ENCODE measurements at regions not wholly inside any gene's neighbourhood (a gene's known extent, or its start where the extent isn't known, plus 50 kb on each side); places are given as distances from the start of the nearest gene placed in this dataset.

DNA sequence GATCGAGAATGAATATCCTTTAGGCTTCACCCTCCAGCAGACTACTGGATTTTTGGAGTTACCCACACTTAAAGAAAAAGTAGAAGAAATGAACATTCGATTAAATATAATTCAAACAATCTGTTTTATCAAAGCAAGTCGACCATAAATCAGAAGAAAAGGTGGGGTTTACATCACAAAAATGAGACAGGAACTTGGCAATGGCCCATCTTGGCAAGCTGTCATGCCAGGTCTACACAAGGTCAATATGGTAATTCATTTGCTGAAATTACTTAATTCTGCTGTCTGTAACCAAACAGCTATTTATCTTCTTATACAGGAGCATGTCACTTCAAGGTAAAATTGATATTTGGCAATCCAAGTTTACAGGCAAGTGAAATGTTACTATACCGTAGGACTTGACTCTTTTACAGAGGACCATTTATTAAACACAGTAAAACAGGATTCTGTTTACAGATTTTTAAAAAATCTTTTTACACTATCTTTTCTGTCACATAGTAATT is 640.6 kb upstream of the NRP1 start:
- TF ChIP-seq EZH2 (IDR thresholded peaks at IDR 0.05; ENCODE audit: insufficient read depth, poor library complexity, severe bottlenecking) (no peak), EZH2phosphoT487 (IDR thresholded peaks at IDR 0.05; ENCODE audit: insufficient read depth, low read depth) (no peak)
